ENCODE measurements at regions not wholly inside any gene's neighbourhood (a gene's known extent, or its start where the extent isn't known, plus 50 kb on each side); places are given as distances from the start of the nearest gene placed in this dataset.

GRCh38 chr2:234621120-234621519 is 124.2 kb upstream of the ARL4C start:
- 92% methylated on average over 5 of the region's 5 CpGs for WGBS
- Histone ChIP-seq H3K27ac (no peak overlapping the region), H3K36me3 (no peaks in the 10 kb centered on the region), H3K4me3 (no peak overlapping the region), H3K4me1 (replicated peaks) (no peaks in the 10 kb centered on the region), H3K9me3 (no peaks in the 10 kb centered on the region), H3K27me3 (replicated peaks; ENCODE audit: insufficient read depth) (no peaks in the 10 kb centered on the region)
- no peak for DNase-seq (ENCODE audit: low spot score)
- intact Hi-C loops (cut with DNase I), result no loop called here
- TF ChIP-seq CTCF (IDR thresholded peaks at IDR 0.05) (no peak), POLR2AphosphoS5 (IDR thresholded peaks at IDR 0.05) (no peak), POLR2A (IDR thresholded peaks at IDR 0.05) (no peak)

GRCh38 chr2:234620018-234620417 is 123.1 kb upstream of the ARL4C start:
- H3K27ac ChIP-seq, result no peak overlapping the region
- no peaks in the 10 kb centered on the region for H3K9me3 ChIP-seq
- H3K4me3 ChIP-seq, result no peak overlapping the region
- intact Hi-C loops (cut with DNase I), result no loop called here
- no peak for DNase-seq (ENCODE audit: low spot score)
- no peaks in the 10 kb centered on the region for H3K4me1 ChIP-seq (replicated peaks)
- TF ChIP-seq POLR2A (IDR thresholded peaks at IDR 0.05), result no peak
- no peak for TF ChIP-seq CTCF (IDR thresholded peaks at IDR 0.05)
- no peak for TF ChIP-seq POLR2AphosphoS5 (IDR thresholded peaks at IDR 0.05)
- no peaks in the 10 kb centered on the region for H3K27me3 ChIP-seq (replicated peaks; ENCODE audit: insufficient read depth)
- WGBS, result 54% methylated on average over 7 of the region's 7 CpGs
- no peaks in the 10 kb centered on the region for H3K36me3 ChIP-seq

GRCh38 chr2:234615643-234616356 is 118.9 kb upstream of the ARL4C start:
- H3K4me1 ChIP-seq (replicated peaks), result no peaks in the 10 kb centered on the region
- TF ChIP-seq POLR2A (IDR thresholded peaks at IDR 0.05) (no peak), CTCF (IDR thresholded peaks at IDR 0.05) (no peak), POLR2AphosphoS5 (IDR thresholded peaks at IDR 0.05) (no peak)
- H3K27ac ChIP-seq, result no peak overlapping the region
- no peaks in the 10 kb centered on the region for H3K27me3 ChIP-seq (replicated peaks; ENCODE audit: insufficient read depth)
- no peak overlapping the region for H3K4me3 ChIP-seq
- DNase-seq (ENCODE audit: low spot score), result no peak
- H3K9me3 ChIP-seq, result no peaks in the 10 kb centered on the region
- WGBS, result 60% methylated on average over 6 of the region's 6 CpGs
- H3K36me3 ChIP-seq, result no peaks in the 10 kb centered on the region
- intact Hi-C loops (cut with DNase I), result no loop called here

- no peaks in the 10 kb centered on the region for H3K36me3 ChIP-seq
- H3K4me1 ChIP-seq (replicated peaks), result no peaks in the 10 kb centered on the region
- no peaks in the 10 kb centered on the region for H3K9me3 ChIP-seq
- no peak overlapping the region for H3K27ac ChIP-seq
- H3K4me3 ChIP-seq, result no peak overlapping the region
- 71% methylated on average over 1 of the region's 1 CpG for WGBS
- no peaks in the 10 kb centered on the region for H3K27me3 ChIP-seq (replicated peaks; ENCODE audit: insufficient read depth)
- DNase-seq (ENCODE audit: low spot score), result no peak
- TF ChIP-seq CTCF (IDR thresholded peaks at IDR 0.05), result peak in 1 of 4 experiments; percentile 3
- no peak for TF ChIP-seq POLR2AphosphoS5 (IDR thresholded peaks at IDR 0.05)
- intact Hi-C loops (cut with DNase I), result no loop called here
Observed at GRCh38 chr2:234611209-234611608, 114.3 kb upstream of the ARL4C start.

- DNase-seq (ENCODE audit: low spot score), result no peak
- Histone ChIP-seq H3K27me3 (replicated peaks; ENCODE audit: insufficient read depth) (no peaks in the 10 kb centered on the region), H3K27ac (no peak overlapping the region), H3K36me3 (no peaks in the 10 kb centered on the region), H3K9me3 (no peaks in the 10 kb centered on the region), H3K4me1 (replicated peaks) (no peaks in the 10 kb centered on the region), H3K4me3 (no peak overlapping the region)
- TF ChIP-seq POLR2AphosphoS5 (IDR thresholded peaks at IDR 0.05) (no peak), CTCF (IDR thresholded peaks at IDR 0.05) (no peak), POLR2A (IDR thresholded peaks at IDR 0.05) (no peak)
- WGBS, result 95% methylated on average over 4 of the region's 4 CpGs
- intact Hi-C loops (cut with DNase I), result no loop called here
Observed at GRCh38 chr2:234608946-234609345, 112.1 kb upstream of the ARL4C start.
